Esophagus muscularis mucosa (tissue), 4 donors: ENCODE measurements at regions not wholly inside any gene's neighbourhood (a gene's known extent, or its start where the extent isn't known, plus 50 kb on each side); places are given as distances from the start of the nearest gene placed in this dataset.

Experiments used
- DNase-seq: peaks from one replicate; pipeline ENCODE4 v3.0.0-alpha.2; 2017; ENCODE audit errors: extremely low spot score
- H3K27ac ChIP-seq, 4 donors: fragments of 200-600 bp; sonication (generic); replicated peaks in 1 of 4; 1 replicate in 3 of 4; 2 replicates in 1 of 4; pipeline ENCODE4 v1.5.1; 2016 to 2019; ENCODE audit warnings: mild to moderate bottlenecking in 1 of 4
- H3K27me3 ChIP-seq, 4 donors: fragments of 200-600 bp; sonication (generic); one replicate each; pipeline versions ENCODE4 v1.5.1 to v1.6.0; 2016 to 2019
- H3K36me3 ChIP-seq, 4 donors: fragments of 200-600 bp; sonication (generic); one replicate each; pipeline ENCODE4 v1.5.1; 2016 to 2019
- H3K4me1 ChIP-seq, 4 donors: fragments of 200-600 bp; sonication (generic); one replicate each; pipeline ENCODE4 v1.5.1; 2016 to 2019
- H3K4me3 ChIP-seq, 4 donors: fragments of 200-600 bp; sonication (generic); 1 replicate in 2 of 4; 2 replicates in 2 of 4; pipeline ENCODE4 v1.5.1; 2016 to 2019; ENCODE audit warnings: mild to moderate bottlenecking in 4 of 4, moderate library complexity in 1 of 4
- H3K9me3 ChIP-seq, 4 donors: fragments of 200-600 bp; sonication (generic); 1 replicate in 3 of 4; 2 replicates in 1 of 4; pipeline ENCODE4 v1.5.1; 2016 to 2019
- CTCF ChIP-seq, 3 experiments: fragments of 200-600 bp in 2 of 3; fragments of 450-650 bp in 1 of 3; sonication (generic) in 2 of 3; IDR thresholded peaks; one replicate each; pipeline ENCODE4 v1.5.1; 2017 to 2019; ENCODE audit warnings: antibody characterized with exemption in 3 of 3, mild to moderate bottlenecking in 2 of 3, moderate library complexity in 1 of 3
- EP300 ChIP-seq: sonication (generic); formaldehyde crosslinking; IDR thresholded peaks from one replicate; pipeline ENCODE4 v1.6.1; 2017; ENCODE audit warnings: antibody characterized with exemption
- POLR2A ChIP-seq: fragments of 450-650 bp; IDR thresholded peaks from one replicate; pipeline ENCODE4 v1.6.1; 2017; ENCODE audit warnings: antibody characterized with exemption, moderate library complexity, mild to moderate bottlenecking, low read depth
- POLR2AphosphoS5 ChIP-seq, 2 donors: sonication (generic); formaldehyde crosslinking; IDR thresholded peaks; one replicate each; pipeline ENCODE4 v1.6.1; 2017; ENCODE audit warnings: antibody characterized with exemption in 2 of 2
- WGBS: methylation state at CpG from one replicate; pipeline ENCODE4 v1.1.5; 2018; 5-methylcytosine and 5-hydroxymethylcytosine counted together
- intact Hi-C: fragments of 100-400 bp; cut with DNase I; formaldehyde crosslinking; loops from one replicate; pipeline ENCODE4 v1.15.1; 2023

GRCh38 chr12:89167986-89168385, 184.3 kb downstream of the DUSP6 start:
- H3K27me3 ChIP-seq = no peaks in the 10 kb centered on the region
- 84% methylated on average over 3 of the region's 3 CpGs for WGBS
- H3K4me3 ChIP-seq = no peak overlapping the region
- H3K36me3 ChIP-seq = no peaks in the 10 kb centered on the region
- no peak for DNase-seq
- TF ChIP-seq CTCF (IDR thresholded peaks at IDR 0.05) (no peak), EP300 (no peak), POLR2AphosphoS5 (IDR thresholded peaks at IDR 0.05) (no peak), POLR2A (no peak)
- peaks cover 0 to 7% (median 0%) of the 10 kb centered on the region in 4 donors for H3K9me3 ChIP-seq
- no peak overlapping the region for H3K27ac ChIP-seq
- intact Hi-C loops = loop anchor here (10.0 kb wide), 1 partner anchor 287 kb away; no protein-coding TSS in a partner anchor
- H3K4me1 ChIP-seq = peaks cover 20 to 37% (median 32%) of the 10 kb centered on the region in 4 donors

GRCh38 chr12:89166525-89166934, 185.8 kb downstream of the DUSP6 start:
- H3K27me3 ChIP-seq = no peaks in the 10 kb centered on the region
- no peaks in the 10 kb centered on the region for H3K36me3 ChIP-seq
- H3K9me3 ChIP-seq = no peaks in the 10 kb centered on the region
- peak overlapping the region in 2 of 4 donors; percentile 16 to 19 for H3K27ac ChIP-seq
- intact Hi-C loops = loop anchor here (10.0 kb wide), 1 partner anchor 288 kb away; no protein-coding TSS in a partner anchor
- H3K4me1 ChIP-seq = peaks cover 20 to 48% (median 42%) of the 10 kb centered on the region in 4 donors
- DNase-seq = no peak
- WGBS = 36% methylated on average over 1 of the region's 1 CpG
- TF ChIP-seq POLR2A (no peak), POLR2AphosphoS5 (IDR thresholded peaks at IDR 0.05) (no peak)
- no peak overlapping the region for H3K4me3 ChIP-seq

- no peak for TF ChIP-seq CTCF (IDR thresholded peaks at IDR 0.05)
- TF ChIP-seq POLR2AphosphoS5 (IDR thresholded peaks at IDR 0.05) = no peak
- TF ChIP-seq EP300 = no peak
- no peak for TF ChIP-seq POLR2A
- WGBS = 32% methylated on average over 1 of the region's 1 CpG
- H3K4me1 ChIP-seq = peaks cover 20 to 49% (median 43%) of the 10 kb centered on the region in 4 donors
- no peak for DNase-seq
- H3K27ac ChIP-seq = peak overlapping the region in 1 of 4 donors; percentile 6
- no peaks in the 10 kb centered on the region for H3K9me3 ChIP-seq
- no peaks in the 10 kb centered on the region for H3K36me3 ChIP-seq
- H3K4me3 ChIP-seq = no peak overlapping the region
- no peaks in the 10 kb centered on the region for H3K27me3 ChIP-seq
- intact Hi-C loops = loop anchor here (10.0 kb wide), 1 partner anchor 289 kb away; no protein-coding TSS in a partner anchor
These were observed 186.2 kb downstream of the DUSP6 start for GRCh38 chr12:89166121-89166520.

- Histone ChIP-seq H3K4me3 (no peak overlapping the region), H3K36me3 (no peaks in the 10 kb centered on the region), H3K9me3 (no peaks in the 10 kb centered on the region), H3K4me1 (peaks cover 20 to 53% (median 47%) of the 10 kb centered on the region in 4 donors), H3K27ac (peak overlapping the region in 1 of 4 donors; percentile 6), H3K27me3 (no peaks in the 10 kb centered on the region)
- TF ChIP-seq POLR2A = no peak
- TF ChIP-seq CTCF (IDR thresholded peaks at IDR 0.05) = no peak
- no peak for TF ChIP-seq EP300
- TF ChIP-seq POLR2AphosphoS5 (IDR thresholded peaks at IDR 0.05) = no peak
- intact Hi-C loops = loop anchor here (10.0 kb wide), 1 partner anchor 289 kb away; no protein-coding TSS in a partner anchor
- DNase-seq = no peak
These were observed 186.6 kb downstream of the DUSP6 start for GRCh38 chr12:89165703-89166102.

- DNase-seq = no peak
- no peak overlapping the region for H3K4me3 ChIP-seq
- TF ChIP-seq CTCF (IDR thresholded peaks at IDR 0.05) (no peak), POLR2A (no peak), EP300 (no peak), POLR2AphosphoS5 (IDR thresholded peaks at IDR 0.05) (no peak)
- intact Hi-C loops = loop anchor here (10.0 kb wide), 1 partner anchor 291 kb away; no protein-coding TSS in a partner anchor
- H3K4me1 ChIP-seq = peaks cover 20 to 59% (median 53%) of the 10 kb centered on the region in 4 donors
- peak overlapping the region; percentile 38 to 77 (median 72) for H3K27ac ChIP-seq
- H3K27me3 ChIP-seq = no peaks in the 10 kb centered on the region
- 85% methylated on average over 1 of the region's 1 CpG for WGBS
- no peaks in the 10 kb centered on the region for H3K36me3 ChIP-seq
- no peaks in the 10 kb centered on the region for H3K9me3 ChIP-seq
These were observed 188.4 kb downstream of the DUSP6 start for GRCh38 chr12:89163918-89164317.
